ENCODE measurements at regions not wholly inside any gene's neighbourhood (a gene's known extent, or its start where the extent isn't known, plus 50 kb on each side); places are given as distances from the start of the nearest gene placed in this dataset.

- TF ChIP-seq YY1 (IDR thresholded peaks at IDR 0.05; ENCODE audit: insufficient read depth, insufficient read length) (no peak), SUZ12 (IDR thresholded peaks at IDR 0.05; ENCODE audit: extremely low read depth, insufficient read depth, insufficient read length) (no peak), ZNF274 (IDR thresholded peaks at IDR 0.05; ENCODE audit: low read depth, low read length) (no peak)
- Histone ChIP-seq H3K27me3 (ENCODE audit: insufficient read depth, insufficient read length) (no peaks in the 10 kb centered on the region), H3K4me1 (ENCODE audit: insufficient read depth, insufficient read length) (no peaks in the 10 kb centered on the region), H3K9ac (ENCODE audit: insufficient read length, low read depth) (no peak overlapping the region), H3K36me3 (ENCODE audit: insufficient read depth, insufficient read length, low read length) (no peaks in the 10 kb centered on the region), H3K9me3 (ENCODE audit: insufficient read depth, low read length) (no peaks in the 10 kb centered on the region), H3K4me3 (ENCODE audit: insufficient read length, low read depth) (no peak overlapping the region)
- no peak for DNase-seq (ENCODE audit: low read depth, low spot score)
Observed at GRCh38 chr4:143071351-143071750, 113.4 kb upstream of the USP38 start.

DNA sequence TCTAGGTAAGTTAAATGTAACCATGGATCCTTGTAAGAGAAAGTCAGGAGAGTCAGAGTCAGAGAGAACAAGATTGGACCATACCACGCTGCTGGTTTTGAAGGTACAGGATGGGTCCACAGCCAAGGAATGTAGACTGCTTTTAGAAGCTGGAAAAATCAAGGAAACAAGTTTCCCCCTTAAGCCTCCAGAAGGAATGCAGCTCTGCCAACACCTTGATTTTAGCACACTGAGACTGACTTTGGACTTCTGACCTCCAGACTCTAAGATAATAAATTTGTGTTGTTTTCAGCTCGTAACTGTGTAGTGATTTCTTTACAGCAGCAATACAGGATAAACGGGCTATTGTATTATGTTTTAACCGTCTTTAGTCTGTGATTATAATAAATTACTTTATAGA, 108.0 kb upstream of the USP38 start:
- no peak for DNase-seq (ENCODE audit: low read depth, low spot score)
- Histone ChIP-seq H3K27me3 (ENCODE audit: insufficient read depth, insufficient read length) (no peaks in the 10 kb centered on the region), H3K9ac (ENCODE audit: insufficient read length, low read depth) (no peak overlapping the region), H3K9me3 (ENCODE audit: insufficient read depth, low read length) (no peaks in the 10 kb centered on the region), H3K4me1 (ENCODE audit: insufficient read depth, insufficient read length) (no peaks in the 10 kb centered on the region), H3K36me3 (ENCODE audit: insufficient read depth, insufficient read length, low read length) (no peaks in the 10 kb centered on the region), H3K4me3 (ENCODE audit: insufficient read length, low read depth) (no peak overlapping the region)
- TF ChIP-seq SUZ12 (IDR thresholded peaks at IDR 0.05; ENCODE audit: extremely low read depth, insufficient read depth, insufficient read length) (no peak), YY1 (IDR thresholded peaks at IDR 0.05; ENCODE audit: insufficient read depth, insufficient read length) (no peak), ZNF274 (IDR thresholded peaks at IDR 0.05; ENCODE audit: low read depth, low read length) (no peak)

- Histone ChIP-seq H3K9me3 (ENCODE audit: insufficient read depth, low read length) (no peaks in the 10 kb centered on the region), H3K4me1 (ENCODE audit: insufficient read depth, insufficient read length) (no peaks in the 10 kb centered on the region), H3K36me3 (ENCODE audit: insufficient read depth, insufficient read length, low read length) (no peaks in the 10 kb centered on the region), H3K4me3 (ENCODE audit: insufficient read length, low read depth) (no peak overlapping the region), H3K9ac (ENCODE audit: insufficient read length, low read depth) (no peak overlapping the region), H3K27me3 (ENCODE audit: insufficient read depth, insufficient read length) (no peaks in the 10 kb centered on the region)
- no peak for TF ChIP-seq YY1 (IDR thresholded peaks at IDR 0.05; ENCODE audit: insufficient read depth, insufficient read length)
- no peak for TF ChIP-seq ZNF274 (IDR thresholded peaks at IDR 0.05; ENCODE audit: low read depth, low read length)
- TF ChIP-seq SUZ12 (IDR thresholded peaks at IDR 0.05; ENCODE audit: extremely low read depth, insufficient read depth, insufficient read length) = no peak
- no peak for DNase-seq (ENCODE audit: low read depth, low spot score)
Observed at GRCh38 chr4:143082701-143083100, 102.0 kb upstream of the USP38 start.

DNA sequence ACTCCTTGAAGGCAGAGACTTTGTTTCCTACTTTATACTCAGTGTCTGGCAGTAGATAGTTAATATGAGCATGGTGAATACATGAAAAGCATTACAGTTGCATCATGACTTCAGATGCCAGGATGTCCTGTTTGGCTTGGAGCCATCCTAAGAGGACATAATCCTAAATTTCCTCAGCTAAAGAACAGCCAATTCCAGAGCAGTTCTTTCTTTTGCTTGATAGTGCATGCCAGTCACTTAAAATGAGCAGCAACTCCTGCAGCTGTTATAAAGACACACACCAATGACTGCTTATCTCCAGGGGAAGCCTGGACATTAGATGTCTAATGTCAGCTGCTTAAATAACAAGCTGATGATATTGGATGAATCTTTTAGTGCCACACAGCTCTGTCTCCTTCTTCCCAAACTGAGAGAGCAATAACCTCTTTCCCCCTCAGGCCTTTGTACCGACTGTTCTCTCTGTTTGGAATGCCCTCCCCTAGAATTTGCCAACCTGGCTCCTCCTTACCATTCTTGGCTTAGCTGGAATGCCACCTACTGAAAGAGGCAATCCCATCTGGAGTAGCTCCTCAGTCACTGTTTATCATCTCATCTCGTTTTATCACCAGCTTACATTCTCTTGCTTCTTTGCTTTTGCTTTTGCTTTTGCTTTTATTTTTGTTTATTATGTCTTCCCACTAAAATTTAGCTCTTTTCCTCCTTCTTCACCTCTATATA, 100.8 kb upstream of the USP38 start:
- no peak overlapping the region for H3K9ac ChIP-seq (ENCODE audit: insufficient read length, low read depth)

DNA sequence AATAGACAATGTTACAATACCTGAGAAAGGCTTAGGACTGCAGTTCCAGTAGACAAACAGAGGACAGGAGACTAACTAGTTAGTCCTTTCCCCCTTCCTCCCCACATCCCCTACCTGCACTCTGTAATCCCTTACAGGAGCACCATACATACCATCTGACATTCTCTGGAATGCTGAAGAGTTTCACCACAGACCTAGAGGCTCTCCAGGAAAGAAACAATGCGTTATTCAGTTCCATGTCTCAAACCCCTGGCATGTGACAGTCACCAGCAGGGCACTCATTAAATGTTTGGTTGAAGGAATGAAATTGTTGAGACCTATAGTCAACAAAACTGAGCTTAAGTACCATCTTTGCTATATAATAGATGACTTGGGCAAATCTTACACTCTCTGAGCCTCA, 100.2 kb upstream of the USP38 start:
- Histone ChIP-seq H3K9ac (ENCODE audit: insufficient read length, low read depth) (no peak overlapping the region), H3K4me1 (ENCODE audit: insufficient read depth, insufficient read length) (no peaks in the 10 kb centered on the region), H3K4me3 (ENCODE audit: insufficient read length, low read depth) (no peak overlapping the region), H3K27me3 (ENCODE audit: insufficient read depth, insufficient read length) (no peaks in the 10 kb centered on the region), H3K9me3 (ENCODE audit: insufficient read depth, low read length) (no peaks in the 10 kb centered on the region), H3K36me3 (ENCODE audit: insufficient read depth, insufficient read length, low read length) (no peaks in the 10 kb centered on the region)
- DNase-seq (ENCODE audit: low read depth, low spot score) = no peak
- no peak for TF ChIP-seq YY1 (IDR thresholded peaks at IDR 0.05; ENCODE audit: insufficient read depth, insufficient read length)

More for the DNA sequence above, 100.8 kb upstream of the USP38 start:
- no peaks in the 10 kb centered on the region for H3K27me3 ChIP-seq (ENCODE audit: insufficient read depth, insufficient read length)
- H3K4me3 ChIP-seq (ENCODE audit: insufficient read length, low read depth) = no peak overlapping the region
- no peaks in the 10 kb centered on the region for H3K9me3 ChIP-seq (ENCODE audit: insufficient read depth, low read length)
- TF ChIP-seq SUZ12 (IDR thresholded peaks at IDR 0.05; ENCODE audit: extremely low read depth, insufficient read depth, insufficient read length) (no peak), ZNF274 (IDR thresholded peaks at IDR 0.05; ENCODE audit: low read depth, low read length) (no peak), YY1 (IDR thresholded peaks at IDR 0.05; ENCODE audit: insufficient read depth, insufficient read length) (no peak)
- no peaks in the 10 kb centered on the region for H3K36me3 ChIP-seq (ENCODE audit: insufficient read depth, insufficient read length, low read length)
- no peak for DNase-seq (ENCODE audit: low read depth, low spot score)
- H3K4me1 ChIP-seq (ENCODE audit: insufficient read depth, insufficient read length) = no peaks in the 10 kb centered on the region

GRCh38 chr4:143085224-143085623, 99.5 kb upstream of the USP38 start:
- no peaks in the 10 kb centered on the region for H3K27me3 ChIP-seq (ENCODE audit: insufficient read depth, insufficient read length)
- H3K36me3 ChIP-seq (ENCODE audit: insufficient read depth, insufficient read length, low read length) = no peaks in the 10 kb centered on the region
- no peaks in the 10 kb centered on the region for H3K4me1 ChIP-seq (ENCODE audit: insufficient read depth, insufficient read length)
- no peak for DNase-seq (ENCODE audit: low read depth, low spot score)
- TF ChIP-seq YY1 (IDR thresholded peaks at IDR 0.05; ENCODE audit: insufficient read depth, insufficient read length) = no peak
- H3K4me3 ChIP-seq (ENCODE audit: insufficient read length, low read depth) = no peak overlapping the region
- no peak overlapping the region for H3K9ac ChIP-seq (ENCODE audit: insufficient read length, low read depth)
- peaks cover 3% of the 10 kb centered on the region; the same call in 1 of the 2 replicates for H3K9me3 ChIP-seq (ENCODE audit: insufficient read depth, low read length)

GRCh38 chr4:143085659-143086058, 99.1 kb upstream of the USP38 start:
- no peak overlapping the region for H3K9ac ChIP-seq (ENCODE audit: insufficient read length, low read depth)
- H3K27me3 ChIP-seq (ENCODE audit: insufficient read depth, insufficient read length) = no peaks in the 10 kb centered on the region
- no peak for TF ChIP-seq SUZ12 (IDR thresholded peaks at IDR 0.05; ENCODE audit: extremely low read depth, insufficient read depth, insufficient read length)
- no peak for TF ChIP-seq YY1 (IDR thresholded peaks at IDR 0.05; ENCODE audit: insufficient read depth, insufficient read length)
- no peaks in the 10 kb centered on the region for H3K4me1 ChIP-seq (ENCODE audit: insufficient read depth, insufficient read length)
- no peaks in the 10 kb centered on the region for H3K36me3 ChIP-seq (ENCODE audit: insufficient read depth, insufficient read length, low read length)
- no peak for DNase-seq (ENCODE audit: low read depth, low spot score)
- no peak overlapping the region for H3K4me3 ChIP-seq (ENCODE audit: insufficient read length, low read depth)
- peaks cover 7% of the 10 kb centered on the region for H3K9me3 ChIP-seq (ENCODE audit: insufficient read depth, low read length)

All from NT2/D1 (cell line).